ENCODE measurements at regions not wholly inside any gene's neighbourhood (a gene's known extent, or its start where the extent isn't known, plus 50 kb on each side); places are given as distances from the start of the nearest gene placed in this dataset.

- Histone ChIP-seq H3K9me3 (ENCODE audit: control insufficient read depth, insufficient read depth, low read length) (no peaks in the 10 kb centered on the region), H3K4me3 (ENCODE audit: low read length) (no peak overlapping the region), H3K4me1 (ENCODE audit: control insufficient read depth, low read length) (no peaks in the 10 kb centered on the region), H3K27me3 (ENCODE audit: control insufficient read depth, low read length) (peaks cover 22% of the 10 kb centered on the region), H3K36me3 (ENCODE audit: control insufficient read depth, low read length) (no peaks in the 10 kb centered on the region), H3K27ac (ENCODE audit: low read depth, low read length) (no peak overlapping the region), H3K9me2 (replicated peaks; ENCODE audit: control insufficient read depth, low read length) (no peaks in the 10 kb centered on the region), H3F3A (ENCODE audit: control insufficient read depth, insufficient read depth) (no peaks in the 10 kb centered on the region), H3K4me2 (ENCODE audit: low read length) (no peak overlapping the region), H3K79me2 (ENCODE audit: control insufficient read depth, low read length) (no peaks in the 10 kb centered on the region), H4K20me1 (ENCODE audit: control insufficient read depth, insufficient read depth, low read depth, low read length) (no peaks in the 10 kb centered on the region)
- no peak for TF ChIP-seq EZH2phosphoT487 (IDR thresholded peaks at IDR 0.05; ENCODE audit: borderline replicate concordance, low read length)
- no peak for TF ChIP-seq CTCF (IDR thresholded peaks at IDR 0.05; ENCODE audit: low read depth, low read length, poor library complexity, severe bottlenecking)
Measured at GRCh38 chr9:120336021-120336752, 243.8 kb downstream of the CDK5RAP2 start.

- Histone ChIP-seq H3K27me3 (ENCODE audit: control insufficient read depth, low read length) (peaks cover 19% of the 10 kb centered on the region), H3F3A (ENCODE audit: control insufficient read depth, insufficient read depth) (no peaks in the 10 kb centered on the region), H3K27ac (ENCODE audit: low read depth, low read length) (no peak overlapping the region), H3K36me3 (ENCODE audit: control insufficient read depth, low read length) (no peaks in the 10 kb centered on the region), H3K4me3 (ENCODE audit: low read length) (no peak overlapping the region), H3K4me1 (ENCODE audit: control insufficient read depth, low read length) (peaks cover 5% of the 10 kb centered on the region; the same call in 1 of the 2 replicates), H4K20me1 (ENCODE audit: control insufficient read depth, insufficient read depth, low read depth, low read length) (no peaks in the 10 kb centered on the region), H3K79me2 (ENCODE audit: control insufficient read depth, low read length) (no peaks in the 10 kb centered on the region), H3K9me3 (ENCODE audit: control insufficient read depth, insufficient read depth, low read length) (no peaks in the 10 kb centered on the region), H3K4me2 (ENCODE audit: low read length) (no peak overlapping the region), H3K9me2 (replicated peaks; ENCODE audit: control insufficient read depth, low read length) (no peaks in the 10 kb centered on the region)
- TF ChIP-seq CTCF (IDR thresholded peaks at IDR 0.05; ENCODE audit: low read depth, low read length, poor library complexity, severe bottlenecking) (no peak), EZH2phosphoT487 (IDR thresholded peaks at IDR 0.05; ENCODE audit: borderline replicate concordance, low read length) (no peak)
Measured at GRCh38 chr9:120331913-120332312, 248.1 kb downstream of the CDK5RAP2 start.

GRCh38 chr9:120330031-120330430, 249.9 kb downstream of the CDK5RAP2 start:
- Histone ChIP-seq H3K27ac (ENCODE audit: low read depth, low read length) (no peak overlapping the region), H3K4me2 (ENCODE audit: low read length) (no peak overlapping the region), H3F3A (ENCODE audit: control insufficient read depth, insufficient read depth) (no peaks in the 10 kb centered on the region), H3K4me1 (ENCODE audit: control insufficient read depth, low read length) (peaks cover 5% of the 10 kb centered on the region; the same call in 1 of the 2 replicates), H4K20me1 (ENCODE audit: control insufficient read depth, insufficient read depth, low read depth, low read length) (no peaks in the 10 kb centered on the region), H3K9me3 (ENCODE audit: control insufficient read depth, insufficient read depth, low read length) (no peaks in the 10 kb centered on the region), H3K36me3 (ENCODE audit: control insufficient read depth, low read length) (no peaks in the 10 kb centered on the region), H3K4me3 (ENCODE audit: low read length) (no peak overlapping the region), H3K79me2 (ENCODE audit: control insufficient read depth, low read length) (no peaks in the 10 kb centered on the region), H3K27me3 (ENCODE audit: control insufficient read depth, low read length) (peaks cover 11% of the 10 kb centered on the region; the same call in 1 of the 2 replicates), H3K9me2 (replicated peaks; ENCODE audit: control insufficient read depth, low read length) (no peaks in the 10 kb centered on the region)
- TF ChIP-seq CTCF (IDR thresholded peaks at IDR 0.05; ENCODE audit: low read depth, low read length, poor library complexity, severe bottlenecking) (no peak), EZH2phosphoT487 (IDR thresholded peaks at IDR 0.05; ENCODE audit: borderline replicate concordance, low read length) (no peak)

All from DOHH2 (cell line).